G401 (cell line): ENCODE measurements at regions not wholly inside any gene's neighbourhood (a gene's known extent, or its start where the extent isn't known, plus 50 kb on each side); places are given as distances from the start of the nearest gene placed in this dataset.

Experiments used
- DNase-seq: peaks from one replicate; pipeline ENCODE4 v3.0.0-alpha.2; 2015; ENCODE audit warnings: low spot score
- in situ Hi-C: cut with HindIII; loops from 2 replicates; pipeline ENCODE4 v1.10.0; 2016; ENCODE audit warnings: low sequenced_read_pairs, mixed read lengths

GRCh38 chr1:53378061-53378460 lies 50.2 kb upstream of the LRP8 start:
- in situ Hi-C loops = no loop called here
- no peak for DNase-seq

- DNase-seq = no peak
- in situ Hi-C loops = no loop called here
Observed at GRCh38 chr1:53378932-53379661, 51.2 kb upstream of the LRP8 start.

DNA sequence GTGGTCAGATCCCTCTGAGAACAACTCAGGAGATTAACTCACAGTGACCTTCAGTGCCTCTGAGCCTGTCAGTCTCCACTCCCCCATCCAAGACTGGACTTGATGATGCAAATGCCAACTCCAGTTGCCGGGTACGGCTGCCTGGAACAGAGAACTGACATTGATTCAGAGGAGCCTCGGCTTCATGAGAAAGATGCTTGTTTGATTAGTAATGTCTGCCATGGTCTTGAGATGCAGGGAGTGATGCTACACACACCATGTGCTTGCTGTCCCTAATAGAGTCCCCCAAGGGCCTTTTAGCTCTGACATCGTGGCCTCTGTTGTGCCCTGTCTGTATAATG lies 51.8 kb upstream of the LRP8 start:
- in situ Hi-C loops = no loop called here
- DNase-seq = no peak

GRCh38 chr1:53380296-53380695 lies 52.4 kb upstream of the LRP8 start:
- no peak for DNase-seq
- in situ Hi-C loops = no loop called here

- in situ Hi-C loops = no loop called here
- DNase-seq = no peak
Observed at GRCh38 chr1:53381790-53382401, 54.0 kb upstream of the LRP8 start.

DNA sequence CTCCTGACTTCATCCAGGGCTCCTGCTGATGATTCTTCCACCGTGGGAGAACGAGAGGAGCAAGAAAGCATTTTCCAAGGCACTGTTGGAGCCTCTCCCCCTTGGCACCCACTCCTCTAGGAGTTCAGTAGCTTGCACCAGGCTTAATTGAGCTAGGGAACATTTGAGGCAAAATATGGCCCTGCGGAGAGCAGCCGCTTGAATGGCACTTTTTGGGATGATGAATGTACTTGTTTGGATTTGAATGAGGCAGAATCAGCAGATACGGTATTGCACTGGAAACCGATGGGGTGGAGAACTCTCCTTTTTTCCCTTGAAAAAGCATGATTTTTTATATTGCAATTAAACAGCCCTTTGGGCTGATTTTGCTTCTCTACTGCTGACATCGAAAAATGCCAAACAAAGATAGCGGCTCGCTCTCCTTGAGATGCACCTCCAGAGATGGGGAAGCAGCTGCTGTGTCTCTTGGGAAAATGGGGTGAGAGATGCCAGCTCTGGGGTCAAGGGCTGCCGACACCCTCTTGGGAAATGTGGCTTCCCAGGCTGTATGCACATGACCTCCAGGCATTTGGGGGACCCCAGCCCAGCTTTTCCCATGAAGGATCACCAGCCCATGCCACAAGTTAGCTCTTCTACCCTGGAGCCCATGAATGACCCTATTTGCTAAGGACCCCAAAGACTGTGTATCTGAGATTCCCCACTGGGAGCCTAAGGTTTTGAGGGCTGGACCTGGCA lies 55.4 kb upstream of the LRP8 start:
- DNase-seq = no peak
- in situ Hi-C loops = no loop called here

DNA sequence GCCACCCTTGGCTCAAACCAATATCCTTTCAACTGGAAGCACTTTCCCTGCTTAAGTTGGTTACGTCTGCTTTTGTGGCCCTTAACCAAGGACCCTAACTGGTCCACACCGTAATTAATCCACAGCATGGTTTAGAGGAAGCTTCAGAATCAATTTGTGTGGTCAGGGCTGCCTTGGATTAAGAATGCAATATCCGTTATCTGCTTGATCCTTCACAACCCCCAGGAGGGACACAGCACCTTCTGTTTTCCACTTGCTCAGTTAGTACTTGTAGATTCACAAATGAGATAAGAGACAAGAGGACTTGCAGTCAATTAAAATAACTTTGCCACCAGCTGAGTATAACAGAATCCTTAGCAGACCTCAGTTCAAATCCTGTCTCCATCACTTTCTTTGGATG lies 56.9 kb upstream of the LRP8 start:
- DNase-seq = no peak

DNA sequence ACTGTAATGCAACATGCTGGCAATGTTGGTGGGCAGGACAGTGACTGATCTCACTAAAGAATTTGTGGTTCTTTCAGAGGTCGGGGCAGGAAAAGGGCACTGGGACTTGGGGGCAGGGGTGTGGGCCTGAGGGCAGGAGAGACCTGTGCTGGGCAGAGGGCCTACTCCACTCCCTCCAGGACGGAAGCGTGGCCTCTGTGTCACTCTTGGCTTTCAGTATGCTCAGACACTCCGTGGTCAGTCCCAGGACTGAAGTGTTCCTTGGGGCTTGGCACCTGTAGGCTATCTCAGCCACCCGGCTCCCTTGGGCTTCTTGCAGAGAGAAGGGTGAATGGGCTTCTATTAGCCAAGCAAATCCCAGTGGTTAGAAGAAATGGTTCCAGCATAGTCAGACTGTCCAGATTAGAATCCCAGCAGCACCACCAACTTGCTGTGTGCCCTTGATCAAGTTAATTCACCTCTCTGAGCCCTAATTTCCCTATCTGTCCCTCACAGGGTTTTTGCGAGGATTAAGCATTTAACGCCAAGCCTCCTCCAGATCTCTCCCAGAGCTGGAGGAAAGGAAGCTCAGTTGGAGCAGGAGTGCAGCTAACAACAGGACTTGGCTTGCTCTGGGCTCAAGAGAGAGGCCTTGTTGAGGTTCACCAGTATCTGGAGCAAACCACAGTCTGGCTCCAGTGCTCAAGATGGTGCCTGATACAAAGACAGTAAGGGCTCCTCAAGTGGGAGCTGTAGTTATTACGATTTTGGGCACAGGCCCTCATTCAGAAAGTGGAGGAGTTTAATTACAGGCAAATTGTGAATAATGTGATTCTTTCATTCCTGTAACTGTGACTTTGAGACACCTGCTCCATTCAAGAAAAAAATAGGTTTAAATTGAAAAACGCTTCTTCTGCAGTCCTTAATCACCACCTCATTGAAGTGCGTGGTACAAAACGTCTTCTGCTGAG lies 57.7 kb upstream of the LRP8 start:
- DNase-seq = no peak
- in situ Hi-C loops = no loop called here

More for the DNA sequence above, 56.9 kb upstream of the LRP8 start:
- in situ Hi-C loops = no loop called here

- DNase-seq = no peak
- in situ Hi-C loops = no loop called here
Observed at GRCh38 chr1:53388963-53389362, 61.1 kb upstream of the LRP8 start.

GRCh38 chr1:53390261-53390660 lies 62.4 kb upstream of the LRP8 start:
- peak; percentile 90 for DNase-seq
- in situ Hi-C loops = no loop called here

GRCh38 chr1:53390736-53391135 lies 62.9 kb upstream of the LRP8 start:
- in situ Hi-C loops = no loop called here
- no peak for DNase-seq

GRCh38 chr1:53391296-53391695 lies 63.4 kb upstream of the LRP8 start:
- in situ Hi-C loops = no loop called here
- DNase-seq = no peak

DNA sequence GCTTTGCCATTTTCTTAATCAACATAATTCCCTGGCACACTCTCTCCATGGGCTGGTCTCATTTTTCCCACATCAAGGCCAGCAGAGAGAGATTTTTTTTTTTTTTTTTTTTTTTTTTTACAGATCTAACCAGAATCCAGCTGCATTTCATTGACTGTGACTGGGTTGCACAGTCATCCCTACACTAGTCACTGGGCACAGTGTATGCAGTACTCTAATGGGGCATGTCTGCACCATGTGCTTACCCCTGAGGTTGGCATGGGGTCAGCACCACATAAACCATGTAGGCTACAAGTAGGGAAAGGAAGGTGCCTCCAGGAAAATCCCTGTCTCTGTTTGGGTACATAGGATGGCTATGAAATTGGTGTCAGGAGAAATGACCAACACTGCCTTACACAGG lies 64.1 kb upstream of the LRP8 start:
- no peak for DNase-seq
- in situ Hi-C loops = no loop called here

- DNase-seq = no peak
- in situ Hi-C loops = no loop called here
Observed at GRCh38 chr1:53392460-53392859, 64.6 kb upstream of the LRP8 start.

GRCh38 chr1:53393325-53393792 lies 65.5 kb upstream of the LRP8 start:
- in situ Hi-C loops = no loop called here
- DNase-seq = peak; percentile 84

DNA sequence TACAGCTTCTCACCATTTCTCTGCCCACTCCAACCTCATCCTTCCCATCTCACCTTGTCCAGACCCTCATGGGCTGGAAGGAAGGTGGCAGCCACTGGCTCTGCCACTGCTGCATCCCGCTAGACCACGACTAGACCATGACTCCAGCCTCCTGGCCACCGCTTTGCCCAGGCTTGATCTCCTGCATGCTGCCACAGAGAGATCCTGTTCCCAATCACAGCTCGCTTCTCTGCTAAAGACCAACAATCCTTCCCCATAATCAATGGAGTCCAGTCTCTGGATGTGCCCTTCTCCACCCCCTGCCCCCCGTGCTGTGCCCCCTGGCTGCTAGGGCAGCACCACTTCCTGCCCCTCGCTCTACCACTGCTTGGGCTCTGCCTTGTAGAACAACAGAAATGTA lies 64.9 kb upstream of the DMRTB1 start:
- no peak for DNase-seq
- in situ Hi-C loops = no loop called here

- in situ Hi-C loops = no loop called here
- DNase-seq = no peak
Observed at GRCh38 chr1:53395671-53396215, 63.5 kb upstream of the DMRTB1 start.

- in situ Hi-C loops = no loop called here
- DNase-seq = peak; percentile 61
Observed at GRCh38 chr1:53396573-53397268, 62.5 kb upstream of the DMRTB1 start.

DNA sequence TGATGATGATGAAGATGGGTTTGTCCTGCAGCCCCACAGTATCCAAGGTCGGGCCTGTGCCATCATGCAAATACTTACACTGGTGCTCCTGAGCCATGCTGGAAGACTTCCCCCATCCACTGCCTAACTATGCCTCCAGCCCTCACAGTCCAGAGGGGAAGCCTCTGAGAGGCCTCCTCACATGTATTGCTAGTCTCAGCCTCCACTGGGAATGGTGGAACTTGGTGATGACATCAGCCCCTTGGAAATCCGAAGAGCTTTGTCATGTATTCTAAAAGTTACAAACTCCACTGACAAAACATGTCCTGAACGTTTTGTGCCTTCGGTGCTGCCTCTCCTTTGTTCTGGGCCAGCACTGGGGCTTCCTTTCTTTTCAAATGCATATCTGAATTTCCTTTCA lies 61.1 kb upstream of the DMRTB1 start:
- DNase-seq = no peak
- in situ Hi-C loops = no loop called here
